ENCODE measurements at regions not wholly inside any gene's neighbourhood (a gene's known extent, or its start where the extent isn't known, plus 50 kb on each side); places are given as distances from the start of the nearest gene placed in this dataset.

GRCh38 chr7:25572423-25572822, 344.1 kb upstream of the NPVF start:
- Histone ChIP-seq H3K9me3 (no peaks in the 10 kb centered on the region), H3K36me3 (ENCODE audit: low read depth, missing control alignments) (no peaks in the 10 kb centered on the region), H3K27ac (no peak overlapping the region), H3K27me3 (no peaks in the 10 kb centered on the region), H3K4me1 (no peaks in the 10 kb centered on the region), H3K4me3 (no peak overlapping the region)
- no peak for DNase-seq
- 77 to 85% methylated on average over 2 of the region's 2 CpGs for WGBS, 2 donors
- TF ChIP-seq POLR2A (IDR thresholded peaks at IDR 0.05) = no peak
- intact Hi-C loops (cut with DNase I; ENCODE audit: low total_unique reads) = no loop called here

DNA sequence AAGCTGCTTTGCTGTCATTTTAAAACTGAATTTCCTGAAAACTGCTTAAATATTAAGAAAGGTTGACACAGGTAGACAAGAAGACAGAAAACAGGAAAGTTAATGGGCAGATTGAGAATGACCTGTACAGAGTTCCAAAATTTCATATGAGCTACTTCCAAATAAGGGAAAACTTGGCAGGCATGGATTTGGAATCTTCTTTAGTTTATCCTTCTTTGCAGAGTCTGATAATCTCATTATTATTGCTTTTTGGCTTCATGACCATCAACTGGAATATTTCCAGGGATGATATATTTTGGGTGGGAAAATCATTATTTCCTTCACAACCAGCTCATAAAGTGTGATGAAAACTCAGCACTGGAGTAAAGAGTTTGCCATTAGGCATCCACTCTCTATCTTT, 346.5 kb upstream of the NPVF start:
- peak overlapping the region in 1 of 2 donors; percentile 12 for H3K27ac ChIP-seq
- no peak overlapping the region for H3K4me3 ChIP-seq
- H3K9me3 ChIP-seq = no peaks in the 10 kb centered on the region
- TF ChIP-seq POLR2A (IDR thresholded peaks at IDR 0.05) (no peak), CTCF (IDR thresholded peaks at IDR 0.05) (no peak)
- intact Hi-C loops (cut with DNase I; ENCODE audit: low total_unique reads) = no loop called here
- peaks cover 5% of the 10 kb centered on the region for H3K4me1 ChIP-seq
- no peaks in the 10 kb centered on the region for H3K27me3 ChIP-seq
- no peaks in the 10 kb centered on the region for H3K36me3 ChIP-seq (ENCODE audit: low read depth, missing control alignments)
- no peak for DNase-seq

- no peaks in the 10 kb centered on the region for H3K27me3 ChIP-seq
- no peaks in the 10 kb centered on the region for H3K36me3 ChIP-seq (ENCODE audit: low read depth, missing control alignments)
- 87 to 89% methylated on average over 4 of the region's 4 CpGs for WGBS, 2 donors
- no peak overlapping the region for H3K4me3 ChIP-seq
- H3K9me3 ChIP-seq = no peaks in the 10 kb centered on the region
- TF ChIP-seq CTCF (IDR thresholded peaks at IDR 0.05) = no peak
- TF ChIP-seq POLR2A (IDR thresholded peaks at IDR 0.05) = no peak
- DNase-seq = no peak
- peak overlapping the region in 1 of 2 donors; percentile 12 for H3K27ac ChIP-seq
- H3K4me1 ChIP-seq = peaks cover 5% of the 10 kb centered on the region
- intact Hi-C loops (cut with DNase I; ENCODE audit: low total_unique reads) = no loop called here
Observed at GRCh38 chr7:25575634-25576033, 347.3 kb upstream of the NPVF start.

DNA sequence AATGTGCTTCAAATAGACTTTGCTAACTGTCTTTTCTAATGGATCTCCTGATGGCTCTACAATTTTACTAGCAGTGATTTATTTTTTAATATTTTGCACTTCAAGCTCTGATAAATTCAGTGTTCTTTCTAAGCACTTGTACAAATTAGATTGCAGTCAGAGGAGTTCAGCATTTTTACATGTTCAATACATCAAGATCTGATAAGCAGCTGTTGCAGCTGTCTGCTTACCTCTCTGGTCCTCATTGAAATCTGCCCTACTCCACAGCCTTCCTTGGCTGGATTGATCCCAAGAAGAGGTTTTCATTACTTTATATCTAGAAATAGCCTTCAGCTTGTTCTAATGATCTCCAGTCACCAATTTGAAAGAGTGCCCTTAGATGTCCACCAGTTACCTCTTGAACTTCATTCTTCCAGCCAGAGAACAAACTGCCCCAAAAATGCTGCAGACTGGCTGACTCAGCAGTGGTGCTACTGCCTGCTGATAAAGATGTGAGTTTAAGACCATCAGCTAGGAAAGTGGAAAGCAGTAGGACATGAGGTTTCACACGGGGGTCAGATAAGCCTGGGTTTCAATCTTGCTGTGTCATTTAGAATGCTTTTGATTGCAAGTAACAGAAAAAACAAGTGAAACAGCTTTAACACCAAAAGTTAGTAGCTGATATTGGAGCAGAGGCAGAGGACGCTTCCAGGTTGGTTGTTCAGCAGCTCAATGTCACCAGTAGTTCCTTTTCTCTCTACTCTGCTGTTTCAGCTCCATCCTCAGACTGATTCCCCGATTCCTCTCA, 350.9 kb upstream of the NPVF start:
- peak; percentile 30 for DNase-seq
- intact Hi-C loops (cut with DNase I; ENCODE audit: low total_unique reads) = no loop called here
- no peaks in the 10 kb centered on the region for H3K27me3 ChIP-seq

GRCh38 chr7:25579778-25580075, 351.4 kb upstream of the NPVF start:
- 90% methylated on average over 4 of the region's 4 CpGs for WGBS, 2 donors
- Histone ChIP-seq H3K36me3 (ENCODE audit: low read depth, missing control alignments) (no peaks in the 10 kb centered on the region), H3K27ac (peak overlapping the region in 1 of 2 donors; percentile 6), H3K9me3 (no peaks in the 10 kb centered on the region), H3K4me1 (peaks cover 5% of the 10 kb centered on the region), H3K27me3 (no peaks in the 10 kb centered on the region), H3K4me3 (no peak overlapping the region)
- intact Hi-C loops (cut with DNase I; ENCODE audit: low total_unique reads) = no loop called here
- no peak for DNase-seq
- TF ChIP-seq POLR2A (IDR thresholded peaks at IDR 0.05) (no peak), CTCF (IDR thresholded peaks at IDR 0.05) (no peak)

More for the DNA sequence above, 350.9 kb upstream of the NPVF start:
- Histone ChIP-seq H3K9me3 (no peaks in the 10 kb centered on the region), H3K27ac (peak overlapping the region in 1 of 2 donors; percentile 6), H3K4me3 (no peak overlapping the region), H3K4me1 (peaks cover 5% of the 10 kb centered on the region), H3K36me3 (ENCODE audit: low read depth, missing control alignments) (no peaks in the 10 kb centered on the region)
- TF ChIP-seq CTCF (IDR thresholded peaks at IDR 0.05) (no peak), POLR2A (IDR thresholded peaks at IDR 0.05) (no peak)
- 49 to 69% methylated on average over 3 of the region's 3 CpGs for WGBS, 2 donors

All from testis (tissue), 2 donors.